ENCODE measurements at regions not wholly inside any gene's neighbourhood (a gene's known extent, or its start where the extent isn't known, plus 50 kb on each side); places are given as distances from the start of the nearest gene placed in this dataset.

DNA sequence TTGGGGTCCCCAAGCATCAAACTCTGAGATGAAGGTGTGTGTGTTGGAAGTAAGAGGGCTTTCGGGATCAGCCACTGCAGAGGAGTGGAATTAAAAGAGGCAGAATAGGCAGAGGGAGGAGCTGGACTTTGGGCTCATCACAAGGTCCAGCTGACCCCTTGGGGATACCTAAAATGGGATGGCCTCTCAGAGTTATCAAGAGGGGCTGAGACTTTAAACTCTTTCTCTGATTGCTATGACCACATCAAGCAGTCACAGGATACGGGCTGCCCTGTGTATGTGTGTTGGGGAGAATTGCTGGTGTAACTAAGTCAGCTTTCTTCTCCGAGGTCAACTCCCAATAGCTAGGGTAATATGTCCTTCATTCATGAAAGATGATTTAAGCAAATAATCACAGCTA, 127.7 kb upstream of the SLC14A2 start:
- DNase-seq (ENCODE audit: low read depth in 2 of 2): no peak

DNA sequence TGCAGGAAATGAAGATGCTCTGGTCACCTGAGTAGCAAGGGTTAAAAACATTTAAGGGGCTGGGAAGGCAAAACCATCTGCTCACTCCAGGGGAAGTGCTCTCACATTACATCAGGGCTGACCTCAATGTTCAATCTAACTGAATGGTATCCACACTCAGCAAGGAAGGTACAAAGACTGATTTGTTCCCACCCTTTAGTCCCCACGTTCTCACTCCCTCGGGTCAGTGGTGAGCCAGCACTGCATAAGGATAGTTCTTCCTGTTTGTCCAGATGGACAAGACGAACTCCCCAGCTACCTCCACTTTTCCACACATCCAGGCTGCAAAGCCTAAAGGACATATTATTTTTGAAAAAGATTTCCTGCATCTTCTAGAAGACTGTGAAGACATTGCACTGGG, 126.6 kb upstream of the SLC14A2 start:
- DNase-seq (ENCODE audit: low read depth in 2 of 2): no peak

DNA sequence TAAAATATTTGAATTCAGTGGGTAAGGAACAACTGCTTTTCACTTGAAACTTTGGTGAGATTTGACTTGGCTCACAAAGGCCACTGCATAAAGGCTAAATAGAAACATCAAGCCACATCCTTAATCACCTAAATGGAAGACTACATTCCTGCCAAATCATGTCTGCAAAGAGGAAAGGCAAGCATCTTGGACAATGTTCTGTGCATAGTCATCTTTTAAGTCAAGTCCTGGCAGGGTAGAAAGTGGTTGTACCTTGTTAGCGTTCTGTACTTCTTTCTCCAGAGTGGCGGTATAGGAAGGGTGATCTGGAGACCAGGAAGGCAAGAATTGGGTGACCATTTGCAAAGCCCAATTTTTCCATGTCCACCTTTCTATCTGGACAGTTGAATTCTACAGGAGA, 121.4 kb upstream of the SLC14A2 start:
- DNase-seq (ENCODE audit: low read depth in 2 of 2): no peak

DNA sequence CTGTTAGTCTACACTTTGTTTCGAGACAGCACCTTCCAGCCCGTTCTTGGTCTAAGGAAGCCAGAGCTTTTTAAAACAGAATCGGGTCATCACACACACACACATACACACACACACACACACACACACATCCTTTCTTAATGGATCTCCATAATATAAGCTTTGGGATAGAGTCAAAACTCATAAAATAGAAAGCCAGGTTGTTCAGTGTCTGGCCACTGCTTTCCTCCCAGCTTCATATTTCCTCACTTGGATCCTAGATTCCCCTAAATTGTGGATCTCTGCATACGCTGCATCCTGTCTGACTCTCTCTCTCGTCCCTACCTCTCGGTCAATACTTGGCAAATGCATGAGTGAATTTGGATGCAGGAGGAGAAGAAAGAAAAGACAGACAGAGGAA, 120.5 kb upstream of the SLC14A2 start:
- DNase-seq (ENCODE audit: low read depth in 2 of 2): no peak

DNA sequence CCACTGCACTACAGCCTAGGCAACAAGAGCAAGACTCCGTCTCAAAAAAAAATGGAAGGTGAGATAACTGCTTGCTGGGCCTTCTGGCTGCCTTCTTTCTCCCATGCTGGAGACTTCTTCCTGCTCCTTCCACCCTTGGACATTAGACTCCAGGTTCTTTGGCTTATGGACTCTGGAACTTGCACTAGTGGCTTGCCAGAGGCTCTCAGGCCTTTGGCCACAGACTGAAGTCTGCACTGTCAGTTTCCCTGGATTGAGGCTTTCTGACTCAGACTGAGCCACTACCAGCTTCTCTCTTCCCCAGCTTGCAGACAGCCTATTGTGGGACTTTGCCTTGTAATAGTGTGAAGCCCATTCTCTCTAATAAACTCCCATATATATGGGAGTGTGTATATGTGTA, 118.5 kb upstream of the SLC14A2 start:
- no peak for DNase-seq (ENCODE audit: low read depth in 2 of 2)

DNA sequence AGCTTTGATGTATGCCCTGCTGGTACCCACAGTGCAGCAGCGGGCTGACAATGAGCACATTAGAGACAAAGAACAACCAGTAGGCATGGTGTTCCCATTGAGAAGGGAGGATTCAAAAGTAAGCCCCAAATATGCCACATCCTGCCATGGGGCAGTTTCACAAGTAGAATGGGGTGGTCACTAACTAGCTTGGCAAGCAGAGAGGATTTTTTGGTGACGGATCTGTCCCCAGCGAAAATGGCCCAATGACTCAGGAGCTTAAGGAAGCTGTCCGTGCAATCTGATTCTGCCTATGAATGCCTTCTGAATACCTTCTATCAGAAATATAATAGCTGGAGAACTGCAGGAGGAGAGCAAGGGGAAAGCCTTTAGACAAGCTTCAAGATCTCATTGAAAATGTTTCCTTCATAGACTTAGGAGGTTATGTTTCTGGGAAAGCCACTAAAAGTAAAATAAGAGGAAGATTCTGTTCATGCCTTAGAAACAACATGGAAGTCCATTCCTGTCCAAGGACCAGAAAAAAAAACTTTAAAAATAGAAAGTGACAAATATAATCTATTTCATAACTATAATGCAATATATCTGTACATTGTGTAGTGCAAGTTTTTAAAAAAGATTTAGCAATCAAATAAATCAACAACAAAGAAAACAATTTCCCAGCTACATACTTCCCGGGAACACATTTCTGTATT, 117.5 kb upstream of the SLC14A2 start:
- DNase-seq (ENCODE audit: low read depth in 2 of 2): no peak

DNA sequence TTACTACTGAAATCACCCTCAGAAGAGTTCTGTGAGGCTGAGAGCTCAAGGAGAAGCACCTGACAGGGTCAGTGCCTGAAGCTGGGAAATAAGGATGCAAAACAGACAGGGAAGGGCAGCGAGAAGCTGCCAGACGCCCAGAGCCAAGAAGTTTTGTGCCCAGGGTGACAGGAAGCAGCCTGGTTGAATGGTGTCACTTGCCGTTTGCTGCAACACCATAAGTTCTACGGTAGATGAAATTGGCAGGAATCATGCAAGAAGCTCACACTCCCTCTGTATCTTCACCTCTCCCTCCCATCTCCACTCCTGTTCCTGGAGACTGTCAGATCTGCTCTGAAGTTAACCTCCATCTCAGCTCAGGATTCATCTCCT, 117.0 kb upstream of the SLC14A2 start:
- DNase-seq (ENCODE audit: low read depth in 2 of 2): no peak

DNA sequence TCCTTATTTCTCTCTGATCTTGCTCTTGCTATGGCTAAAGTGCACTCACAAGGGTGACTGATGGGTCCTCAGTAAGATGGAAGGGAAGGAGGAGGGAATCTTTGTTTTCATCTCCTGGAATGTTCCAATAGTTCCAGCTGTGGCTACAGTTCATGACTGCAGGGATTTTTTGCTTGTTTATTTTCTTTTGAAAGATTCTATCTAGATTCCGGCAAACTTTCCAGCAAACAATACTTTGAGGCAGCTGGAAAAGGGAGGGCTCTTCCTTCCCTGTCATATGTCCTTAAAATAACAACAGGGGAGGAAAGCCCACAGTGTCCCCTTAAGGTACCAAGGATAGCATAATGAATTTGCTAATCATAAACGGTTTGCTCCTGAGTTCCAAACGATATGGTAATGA, 111.3 kb upstream of the SLC14A2 start:
- DNase-seq (ENCODE audit: low read depth in 2 of 2): no peak

DNA sequence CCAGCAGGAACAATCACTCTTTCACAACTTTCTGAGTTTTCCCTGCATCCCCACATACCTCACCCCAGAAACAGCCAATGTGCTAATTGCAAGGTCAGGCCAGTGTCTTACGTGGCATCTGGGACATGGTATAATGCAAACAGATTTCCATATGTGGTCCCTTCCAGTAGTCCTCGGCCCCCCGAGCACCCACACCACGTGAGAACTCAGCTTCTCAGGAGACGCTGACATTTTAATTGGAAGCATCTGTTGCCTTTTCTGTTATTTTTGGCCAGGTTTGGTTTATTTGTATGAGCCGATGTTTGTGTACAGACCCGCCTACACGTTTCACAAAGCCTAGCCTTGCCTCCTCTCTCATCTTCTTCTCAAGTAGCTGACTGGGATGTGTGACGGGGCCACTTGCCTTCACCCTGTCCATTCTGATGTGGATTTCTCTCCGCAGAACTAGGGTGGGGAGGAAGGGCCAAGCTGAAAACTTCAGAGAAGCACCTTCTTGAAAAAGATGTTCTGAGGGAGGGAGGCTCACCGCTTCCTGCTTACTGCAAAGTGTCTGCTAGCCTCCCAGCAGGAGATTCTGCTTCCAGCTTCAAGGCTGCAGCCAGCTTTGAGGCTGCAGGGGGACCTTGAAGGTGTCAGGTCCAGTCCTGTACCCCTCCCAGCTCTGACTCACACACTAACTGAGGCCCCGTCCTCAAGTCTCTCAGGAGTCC, 109.6 kb upstream of the SLC14A2 start:
- DNase-seq (ENCODE audit: low read depth in 2 of 2): no peak

DNA sequence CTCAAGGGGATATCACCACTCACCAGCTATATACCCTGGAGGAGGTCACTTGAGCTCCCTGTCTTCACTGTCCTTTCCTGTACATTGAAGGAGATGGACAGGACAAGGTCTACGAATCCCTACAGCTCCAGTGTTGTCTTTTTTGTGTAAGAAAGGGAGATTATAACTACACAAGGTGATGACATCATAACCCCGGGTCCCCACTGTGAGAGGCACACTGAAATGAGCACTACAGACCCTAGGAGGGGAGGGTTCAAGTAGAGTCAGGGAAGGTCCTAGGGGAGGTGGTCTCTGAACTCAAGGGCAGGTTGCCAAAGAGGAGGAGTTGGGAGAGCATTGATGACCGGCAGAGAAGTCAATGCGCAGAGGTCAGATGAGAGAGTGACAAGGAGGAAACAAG, 108.3 kb upstream of the SLC14A2 start:
- DNase-seq (ENCODE audit: low read depth in 2 of 2): no peak

DNA sequence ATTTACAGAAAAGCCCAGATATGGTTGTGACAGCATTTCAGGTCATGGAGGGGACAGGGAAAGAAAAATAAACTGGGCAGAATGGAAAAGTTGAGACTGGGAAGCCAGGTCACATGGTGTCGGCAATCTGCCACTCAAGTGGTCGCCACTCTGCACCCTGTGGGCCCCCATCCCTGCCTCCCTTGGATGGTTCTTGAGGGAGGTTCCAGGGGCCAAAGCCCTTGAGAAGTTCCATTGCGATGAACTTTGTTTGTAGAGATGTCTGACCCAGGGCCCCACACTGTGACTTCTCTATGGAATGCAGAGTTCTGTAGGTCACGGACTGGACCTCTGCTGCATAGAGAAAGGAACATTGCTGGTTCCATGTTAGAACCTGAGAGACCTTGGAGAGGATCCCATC, 105.7 kb upstream of the SLC14A2 start:
- no peak for DNase-seq (ENCODE audit: low read depth in 2 of 2)

DNA sequence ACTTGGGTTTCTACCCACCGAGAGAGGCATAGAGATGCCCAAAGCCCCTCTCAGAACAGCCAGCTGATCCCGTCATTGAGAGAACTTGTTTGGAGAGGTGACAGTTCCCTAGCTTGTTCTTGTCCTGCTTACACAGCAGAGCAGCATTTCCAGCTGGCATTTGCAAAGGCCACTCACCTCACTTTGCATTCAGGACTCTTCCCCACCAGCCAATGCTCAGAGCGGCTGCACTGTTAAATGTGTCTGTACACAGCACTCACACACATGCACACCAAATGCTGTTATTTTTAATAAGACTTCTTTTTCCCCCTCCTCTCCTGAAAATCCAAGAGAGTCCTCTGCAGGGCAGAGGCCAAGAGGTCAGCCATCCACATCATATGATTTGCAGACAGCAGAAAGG, 104.6 kb upstream of the SLC14A2 start:
- DNase-seq (ENCODE audit: low read depth in 2 of 2): no peak

DNA sequence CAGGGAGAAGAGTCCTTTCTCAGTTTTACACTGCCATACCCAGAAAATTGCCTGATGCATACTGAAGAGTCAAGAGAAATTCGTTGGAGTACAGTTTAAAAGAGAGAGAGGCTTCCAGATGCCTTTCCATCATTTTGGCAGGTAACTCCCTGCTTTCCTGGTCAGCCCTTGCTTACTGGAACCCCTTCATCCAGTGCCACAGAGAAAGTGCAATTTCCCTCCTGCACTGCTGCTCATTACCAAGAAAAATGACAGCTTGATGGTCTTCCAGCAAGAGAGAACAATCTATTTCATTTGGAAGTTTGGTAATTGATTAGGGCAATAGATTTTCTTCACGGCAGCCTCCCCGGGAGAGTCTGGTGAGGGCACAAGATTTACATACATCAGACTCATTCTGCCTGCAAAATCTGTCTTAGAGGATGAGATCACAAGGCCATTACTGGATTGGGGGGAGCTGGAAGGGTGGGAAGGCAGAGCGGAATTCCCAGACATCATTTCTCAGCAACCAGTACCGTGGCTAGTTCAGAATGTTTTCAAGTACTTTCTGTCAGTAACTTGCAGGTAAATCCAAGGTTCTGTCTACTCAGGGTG, 102.8 kb upstream of the SLC14A2 start:
- DNase-seq (ENCODE audit: low read depth in 2 of 2): no peak

DNA sequence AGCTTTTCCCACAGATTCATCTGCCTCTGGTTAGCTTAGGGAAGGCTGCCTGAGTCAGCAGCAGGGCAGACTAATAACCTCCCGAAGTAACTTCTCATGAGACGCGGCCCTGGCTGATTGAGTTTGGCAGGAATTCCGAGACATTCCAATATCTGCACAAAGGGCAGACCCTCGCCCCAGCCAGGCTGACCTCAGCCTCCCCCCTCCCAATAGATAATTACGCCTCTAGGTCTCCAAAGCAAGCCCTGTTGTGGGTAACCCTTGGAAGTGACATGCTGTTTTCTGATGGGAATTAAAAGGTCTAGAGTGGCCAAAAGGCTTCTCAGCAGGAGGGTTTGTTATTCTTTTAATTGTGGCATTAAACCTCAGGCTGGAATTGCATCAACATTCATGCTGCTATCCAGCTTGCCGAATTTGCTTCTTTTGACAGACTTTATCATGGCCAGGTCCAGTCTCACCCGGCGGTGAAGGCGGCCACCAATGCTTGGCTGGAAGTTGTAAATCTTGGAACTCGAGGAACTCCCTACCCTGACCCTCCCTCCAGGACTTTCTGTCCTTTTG, 98.0 kb upstream of the SLC14A2 start:
- DNase-seq (ENCODE audit: low read depth in 2 of 2): no peak

DNA sequence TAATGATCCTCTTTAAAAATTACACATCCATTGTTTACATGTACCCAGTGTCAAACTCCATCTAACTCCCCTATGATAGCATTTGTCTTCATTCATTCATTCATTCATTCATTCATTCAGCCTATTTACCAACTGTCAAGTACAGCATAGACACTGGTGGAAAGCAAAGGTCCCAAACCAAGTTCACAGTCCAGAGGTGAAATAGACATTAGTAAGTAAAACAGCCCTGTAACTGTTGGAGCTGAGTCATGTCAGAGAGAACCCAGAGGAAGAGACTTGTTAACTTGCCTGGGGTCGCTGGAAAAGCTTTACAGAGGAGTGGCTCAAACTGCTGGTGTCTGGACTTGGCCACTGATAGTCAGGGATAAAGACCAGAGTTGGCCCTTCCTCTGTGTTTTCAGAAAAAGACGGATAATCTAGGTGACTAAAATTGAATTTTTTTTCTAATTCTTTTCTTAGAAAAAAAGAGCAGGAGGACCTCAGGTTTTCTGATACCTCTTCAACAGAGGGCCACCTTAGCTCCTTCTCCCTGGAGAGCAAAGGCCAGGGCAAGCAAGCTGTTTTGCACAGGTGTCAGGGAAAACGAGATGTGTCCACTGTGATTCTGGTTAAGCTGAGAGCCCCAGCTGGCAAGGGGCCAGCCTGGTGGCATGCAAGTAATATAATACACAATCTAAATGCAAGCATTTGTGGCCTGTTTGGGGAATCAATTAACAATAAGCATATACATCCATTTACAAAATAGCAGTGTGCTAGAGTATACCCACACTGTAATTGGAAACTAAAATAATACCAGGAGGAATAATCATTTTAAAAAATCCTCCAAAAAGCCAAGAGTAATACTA, 96.7 kb upstream of the SLC14A2 start:
- DNase-seq (ENCODE audit: low read depth in 2 of 2): no peak

DNA sequence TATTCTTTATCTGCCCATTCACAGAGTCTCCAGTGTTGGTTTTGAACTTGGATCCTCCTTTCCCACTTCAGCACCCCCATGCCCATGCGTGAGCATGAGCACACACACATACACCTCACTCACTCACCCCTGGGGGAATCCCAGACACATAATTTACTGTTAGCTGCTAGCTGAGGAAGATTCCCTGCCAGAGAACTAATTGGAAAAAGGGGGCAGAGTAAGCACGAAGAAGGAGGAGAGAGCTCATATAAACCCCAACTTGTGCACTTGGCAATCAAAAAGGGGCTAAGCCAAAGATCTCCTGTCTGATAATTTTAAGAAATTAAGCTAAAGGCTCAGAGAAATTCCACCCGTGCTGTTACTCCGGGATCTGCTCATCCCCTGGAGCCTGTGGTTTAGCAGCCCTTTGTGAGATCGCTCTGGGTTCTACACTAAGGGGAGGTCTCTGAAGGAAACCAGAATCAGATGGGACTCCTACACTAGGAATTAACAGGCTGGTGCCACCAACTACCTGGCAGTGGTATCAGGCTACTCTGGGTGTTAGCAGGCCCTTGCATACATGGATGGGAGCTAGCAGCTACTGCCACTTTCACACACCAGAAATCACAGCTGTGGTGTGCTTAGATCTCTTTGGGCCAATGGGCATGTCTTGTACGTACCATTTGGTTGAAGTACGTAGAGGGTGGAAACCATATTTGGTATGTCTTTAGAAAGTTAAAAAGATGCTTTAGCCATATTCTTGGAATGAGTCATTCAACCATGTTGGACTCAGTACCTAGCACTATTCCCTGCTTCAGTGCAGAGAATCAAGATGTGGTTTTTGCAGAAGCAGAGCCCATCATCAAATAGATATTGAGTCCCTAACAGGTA, 95.6 kb upstream of the SLC14A2 start:
- DNase-seq (ENCODE audit: low read depth in 2 of 2): no peak

DNA sequence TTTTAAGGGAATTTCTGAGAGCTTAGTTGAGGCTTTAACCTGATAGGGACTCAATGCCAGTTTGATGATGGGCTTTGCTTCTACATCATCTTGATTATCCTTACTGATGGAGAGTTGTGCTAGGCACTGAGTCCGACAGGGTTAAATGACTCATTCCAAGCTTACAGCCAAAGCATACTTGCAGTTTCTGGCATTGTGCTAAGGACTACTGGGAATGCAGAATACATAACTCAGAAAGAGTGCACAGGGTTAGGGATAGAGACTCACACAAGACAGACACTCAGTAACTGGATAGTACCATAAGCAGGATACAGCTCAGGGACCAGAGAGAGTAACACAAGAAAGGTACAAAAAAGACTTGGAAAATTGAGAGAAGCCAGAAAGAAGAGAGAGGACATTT, 94.1 kb upstream of the SLC14A2 start:
- DNase-seq (ENCODE audit: low read depth in 2 of 2): no peak

DNA sequence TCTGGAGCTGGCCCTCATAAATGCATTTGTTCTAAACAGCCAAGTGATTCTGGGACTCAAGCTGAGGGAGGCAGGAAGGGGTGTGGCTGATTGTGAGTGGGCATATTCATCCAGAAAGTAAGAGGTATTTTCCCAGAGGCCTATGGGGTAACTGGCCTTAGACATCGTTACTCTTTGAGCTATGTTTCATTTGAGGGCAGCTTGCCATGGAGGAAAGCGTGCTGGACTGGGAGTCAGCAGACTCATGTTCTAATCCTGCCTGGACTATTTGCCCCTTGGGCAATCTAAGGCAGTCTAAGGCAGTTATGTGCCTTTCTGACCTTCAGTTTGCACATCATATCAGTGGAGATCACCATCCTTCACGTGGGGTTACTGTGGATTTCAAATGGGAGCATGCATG, 93.5 kb upstream of the SLC14A2 start:
- DNase-seq (ENCODE audit: low read depth in 2 of 2): no peak

DNA sequence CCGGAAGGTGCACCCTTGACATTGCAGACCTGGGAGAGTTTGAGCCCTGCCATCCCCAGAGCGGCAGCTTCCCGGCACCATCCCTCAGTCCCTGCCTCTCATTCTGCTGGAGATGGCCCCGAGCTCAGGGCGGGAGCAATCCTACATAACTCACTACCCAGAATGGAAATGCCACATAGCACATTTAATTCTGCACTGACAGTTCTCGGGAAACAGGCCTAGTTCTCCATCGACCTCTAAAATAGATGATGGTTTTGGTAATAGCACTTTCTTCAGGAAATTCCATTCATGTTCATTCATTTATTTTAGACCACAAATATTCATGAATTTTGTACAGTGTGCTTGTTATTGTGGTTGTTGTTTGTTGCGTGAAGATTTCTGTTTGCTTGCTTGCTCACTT, 92.9 kb upstream of the SLC14A2 start:
- no peak for DNase-seq (ENCODE audit: low read depth in 2 of 2)

DNA sequence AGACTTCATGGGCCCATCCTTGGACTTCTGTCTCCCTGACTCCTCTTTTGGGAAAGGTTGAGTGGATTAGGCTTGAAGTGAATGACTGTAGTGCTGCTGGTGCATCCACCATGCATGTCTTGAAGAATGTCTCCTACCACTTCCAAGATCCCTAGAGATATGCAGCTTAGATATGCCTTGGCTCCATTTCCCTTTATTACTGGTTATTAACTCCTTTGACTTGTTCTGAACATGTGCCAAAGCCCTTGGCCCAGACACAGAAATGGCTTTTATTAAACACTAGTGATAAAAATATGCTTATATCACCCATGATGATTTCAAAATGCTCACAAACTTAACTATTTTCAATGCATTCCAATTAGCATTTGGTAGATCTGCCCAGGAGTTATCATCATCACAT, 90.0 kb upstream of the SLC14A2 start:
- DNase-seq (ENCODE audit: low read depth in 2 of 2): no peak

DNA sequence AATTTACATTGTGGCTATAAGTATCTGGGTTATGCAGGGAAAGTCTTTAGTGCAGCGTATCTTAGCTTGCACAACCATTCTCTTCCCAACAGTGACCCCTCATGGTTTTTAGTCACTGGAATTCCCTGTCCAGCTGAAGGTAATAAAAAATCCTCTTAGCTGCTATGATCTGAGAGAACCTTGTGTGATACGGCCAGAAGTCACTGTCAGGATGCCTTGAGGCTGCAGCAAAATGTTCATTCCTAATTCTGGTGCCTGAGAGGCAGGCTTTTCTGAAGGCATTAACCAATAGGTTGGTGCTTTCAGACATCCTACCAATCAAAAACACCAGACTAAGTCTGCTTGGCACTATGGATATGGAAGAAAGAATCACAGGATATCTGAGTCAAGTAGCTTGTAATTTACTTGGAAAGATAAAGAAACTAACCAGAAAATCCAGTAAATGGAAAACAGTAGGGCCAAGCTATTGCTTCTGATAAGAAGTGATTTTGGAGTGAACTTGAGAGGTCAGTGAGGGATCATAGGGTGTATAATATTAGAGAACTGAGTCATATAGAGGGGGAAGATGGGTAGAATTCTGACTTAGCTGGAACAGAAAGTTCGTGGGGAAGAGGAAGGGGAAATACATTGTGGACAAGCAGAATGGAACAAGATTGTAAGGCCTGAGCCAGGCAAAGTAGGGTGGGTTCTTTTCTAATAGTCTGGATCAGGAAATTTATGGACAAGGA, 89.0 kb upstream of the SLC14A2 start:
- DNase-seq (ENCODE audit: low read depth in 2 of 2): no peak
